ENCODE measurements at regions not wholly inside any gene's neighbourhood (a gene's known extent, or its start where the extent isn't known, plus 50 kb on each side); places are given as distances from the start of the nearest gene placed in this dataset.
A peak's percentile ranks its signal among the peaks of the same experiment; 100 is the strongest.

DNA sequence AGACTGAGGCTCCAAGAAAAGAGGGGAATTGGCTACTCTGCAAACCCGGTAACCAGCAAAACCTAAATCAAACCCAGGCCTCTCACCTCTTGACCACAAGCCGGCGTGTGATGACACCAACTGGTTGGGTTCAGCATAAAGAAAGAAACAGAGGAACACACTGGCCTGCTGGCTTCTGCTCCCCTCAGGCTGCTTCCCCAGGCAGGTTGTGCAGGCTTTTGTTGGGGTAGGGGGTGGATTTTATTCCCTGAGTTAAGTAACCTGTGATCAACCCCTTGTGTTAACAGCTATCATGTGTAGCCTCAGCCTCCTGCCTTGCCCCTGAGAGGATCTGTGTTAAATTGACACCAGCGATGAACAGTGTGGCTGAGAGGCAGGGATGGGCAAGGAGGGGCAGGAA, 111.6 kb upstream of the ZBTB40 start:
- Histone ChIP-seq H3K27ac (no peak overlapping the region), H3K4me1 (peaks cover 10% of the 10 kb centered on the region), H3K27me3 (no peaks in the 10 kb centered on the region), H3K9me3 (no peaks in the 10 kb centered on the region), H3K4me3 (no peak overlapping the region), H3K36me3 (replicated peaks in 1 of 2; ENCODE audit: insufficient read depth in 1 of 2, low read depth in 2 of 2) (no peaks in the 10 kb centered on the region)
- DNase-seq = no peak
- no peak for ATAC-seq
- 95 to 96% methylated on average over 4 of the region's 4 CpGs for WGBS, 2 donors
- intact Hi-C loops (cut with DNase I) = no loop called here
- TF ChIP-seq, protein P1, sequence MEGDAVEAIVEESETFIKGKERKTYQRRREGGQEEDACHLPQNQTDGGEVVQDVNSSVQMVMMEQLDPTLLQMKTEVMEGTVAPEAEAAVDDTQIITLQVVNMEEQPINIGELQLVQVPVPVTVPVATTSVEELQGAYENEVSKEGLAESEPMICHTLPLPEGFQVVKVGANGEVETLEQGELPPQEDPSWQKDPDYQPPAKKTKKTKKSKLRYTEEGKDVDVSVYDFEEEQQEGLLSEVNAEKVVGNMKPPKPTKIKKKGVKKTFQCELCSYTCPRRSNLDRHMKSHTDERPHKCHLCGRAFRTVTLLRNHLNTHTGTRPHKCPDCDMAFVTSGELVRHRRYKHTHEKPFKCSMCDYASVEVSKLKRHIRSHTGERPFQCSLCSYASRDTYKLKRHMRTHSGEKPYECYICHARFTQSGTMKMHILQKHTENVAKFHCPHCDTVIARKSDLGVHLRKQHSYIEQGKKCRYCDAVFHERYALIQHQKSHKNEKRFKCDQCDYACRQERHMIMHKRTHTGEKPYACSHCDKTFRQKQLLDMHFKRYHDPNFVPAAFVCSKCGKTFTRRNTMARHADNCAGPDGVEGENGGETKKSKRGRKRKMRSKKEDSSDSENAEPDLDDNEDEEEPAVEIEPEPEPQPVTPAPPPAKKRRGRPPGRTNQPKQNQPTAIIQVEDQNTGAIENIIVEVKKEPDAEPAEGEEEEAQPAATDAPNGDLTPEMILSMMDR (IDR thresholded peaks at IDR 0.05) = no peak
- no peak for TF ChIP-seq POLR2A (IDR thresholded peaks at IDR 0.05)

DNA sequence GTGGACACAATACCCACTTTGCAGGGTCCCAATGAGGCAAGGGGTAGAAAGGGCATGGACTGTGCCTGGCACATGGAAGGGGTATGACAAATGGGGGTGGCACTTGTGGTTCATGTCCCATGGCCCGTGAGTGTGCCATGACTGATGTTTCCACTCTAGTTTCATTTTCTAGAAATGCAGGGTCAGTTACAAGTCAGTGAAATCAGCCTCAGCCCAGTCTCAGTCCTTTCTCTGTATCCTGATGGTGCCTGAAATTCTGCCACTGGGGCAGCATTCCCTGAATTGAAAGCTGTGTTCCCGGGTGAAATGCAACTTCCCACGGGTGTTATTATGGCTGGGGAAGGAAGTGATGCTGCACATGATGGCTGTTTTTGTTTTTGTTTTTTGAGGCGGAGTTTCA, 110.8 kb upstream of the ZBTB40 start:
- no peaks in the 10 kb centered on the region for H3K9me3 ChIP-seq
- H3K27ac ChIP-seq = no peak overlapping the region
- no peak for ATAC-seq
- no peak overlapping the region for H3K4me3 ChIP-seq
- WGBS, 2 donors = 56 to 80% methylated on average over 3 to 4 of the region's 4 CpGs
- TF ChIP-seq, protein P1 (IDR thresholded peaks at IDR 0.05) = no peak
- TF ChIP-seq POLR2A (IDR thresholded peaks at IDR 0.05) = no peak
- H3K36me3 ChIP-seq (replicated peaks in 1 of 2; ENCODE audit: insufficient read depth in 1 of 2, low read depth in 2 of 2) = no peaks in the 10 kb centered on the region
- no peak for DNase-seq
- peaks cover 10% of the 10 kb centered on the region for H3K4me1 ChIP-seq
- intact Hi-C loops (cut with DNase I) = no loop called here
- no peaks in the 10 kb centered on the region for H3K27me3 ChIP-seq

DNA sequence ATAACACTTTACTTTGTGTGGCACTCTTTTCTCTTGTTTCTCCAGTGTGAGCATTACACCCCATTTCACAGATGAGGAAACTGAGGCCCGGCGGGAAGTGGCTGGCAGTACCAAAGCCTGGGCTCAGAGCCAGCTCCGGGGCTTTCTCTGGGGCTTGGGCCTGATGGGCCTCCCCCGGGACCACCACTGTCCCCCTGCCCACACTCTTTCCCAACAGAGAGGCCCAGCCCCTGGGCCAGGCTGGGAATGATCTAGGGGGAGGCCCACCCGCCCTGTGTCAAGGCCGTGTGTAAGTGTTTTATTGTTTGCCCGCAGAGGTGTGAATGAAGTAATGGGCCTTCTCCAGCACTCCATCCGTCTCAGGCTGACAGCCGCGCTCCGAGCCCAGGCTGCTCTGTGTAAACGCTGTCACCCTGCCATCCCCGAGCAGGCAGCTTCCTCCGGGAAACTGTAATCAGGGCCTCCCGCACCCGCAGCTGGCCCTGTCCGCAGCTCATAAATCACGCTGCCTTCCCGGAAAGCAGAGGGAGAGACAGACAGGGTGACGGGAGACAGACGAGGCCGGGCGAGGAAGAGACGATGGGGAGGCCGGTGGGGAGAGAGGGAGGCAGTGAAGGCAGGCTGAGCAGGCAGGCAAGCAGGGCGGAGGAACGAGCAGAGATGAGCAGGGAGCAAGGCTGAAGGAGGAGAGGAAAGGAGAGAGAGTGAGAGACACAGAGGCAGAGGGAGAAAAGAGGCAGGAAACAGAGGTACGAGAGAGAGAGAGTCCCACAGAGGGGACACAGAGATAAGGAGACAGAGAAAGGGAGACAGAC, 109.7 kb upstream of the ZBTB40 start:
- peaks cover 10% of the 10 kb centered on the region for H3K4me1 ChIP-seq
- no peak for TF ChIP-seq POLR2A (IDR thresholded peaks at IDR 0.05)
- no peaks in the 10 kb centered on the region for H3K36me3 ChIP-seq (replicated peaks in 1 of 2; ENCODE audit: insufficient read depth in 1 of 2, low read depth in 2 of 2)
- peak in 3 of 4 donors; percentile 50 to 60 (median 51) for DNase-seq
- no peak overlapping the region for H3K4me3 ChIP-seq
- no peaks in the 10 kb centered on the region for H3K9me3 ChIP-seq
- H3K27me3 ChIP-seq = no peaks in the 10 kb centered on the region
- intact Hi-C loops (cut with DNase I) = no loop called here
- 27 to 29% methylated on average over 25 to 28 of the region's 28 CpGs for WGBS, 2 donors
- ATAC-seq = peak; percentile 45
- H3K27ac ChIP-seq = no peak overlapping the region

- Histone ChIP-seq H3K36me3 (replicated peaks in 1 of 2; ENCODE audit: insufficient read depth in 1 of 2, low read depth in 2 of 2) (no peaks in the 10 kb centered on the region), H3K27ac (no peak overlapping the region), H3K9me3 (no peaks in the 10 kb centered on the region), H3K4me3 (no peak overlapping the region), H3K4me1 (peaks cover 13% of the 10 kb centered on the region), H3K27me3 (no peaks in the 10 kb centered on the region)
- ATAC-seq (no peak), DNase-seq (no peak)
- whole genome bisulfite sequencing, 2 donors = 46 to 65% methylated on average over 5 to 6 of the region's 8 CpGs
- intact Hi-C loops (cut with DNase I) = no loop called here
- no peak for TF ChIP-seq POLR2A (IDR thresholded peaks at IDR 0.05)
- TF ChIP-seq, protein P1 (IDR thresholded peaks at IDR 0.05) = no peak
Observed at GRCh38 chr1:22342734-22343191, 108.9 kb upstream of the ZBTB40 start.

DNA sequence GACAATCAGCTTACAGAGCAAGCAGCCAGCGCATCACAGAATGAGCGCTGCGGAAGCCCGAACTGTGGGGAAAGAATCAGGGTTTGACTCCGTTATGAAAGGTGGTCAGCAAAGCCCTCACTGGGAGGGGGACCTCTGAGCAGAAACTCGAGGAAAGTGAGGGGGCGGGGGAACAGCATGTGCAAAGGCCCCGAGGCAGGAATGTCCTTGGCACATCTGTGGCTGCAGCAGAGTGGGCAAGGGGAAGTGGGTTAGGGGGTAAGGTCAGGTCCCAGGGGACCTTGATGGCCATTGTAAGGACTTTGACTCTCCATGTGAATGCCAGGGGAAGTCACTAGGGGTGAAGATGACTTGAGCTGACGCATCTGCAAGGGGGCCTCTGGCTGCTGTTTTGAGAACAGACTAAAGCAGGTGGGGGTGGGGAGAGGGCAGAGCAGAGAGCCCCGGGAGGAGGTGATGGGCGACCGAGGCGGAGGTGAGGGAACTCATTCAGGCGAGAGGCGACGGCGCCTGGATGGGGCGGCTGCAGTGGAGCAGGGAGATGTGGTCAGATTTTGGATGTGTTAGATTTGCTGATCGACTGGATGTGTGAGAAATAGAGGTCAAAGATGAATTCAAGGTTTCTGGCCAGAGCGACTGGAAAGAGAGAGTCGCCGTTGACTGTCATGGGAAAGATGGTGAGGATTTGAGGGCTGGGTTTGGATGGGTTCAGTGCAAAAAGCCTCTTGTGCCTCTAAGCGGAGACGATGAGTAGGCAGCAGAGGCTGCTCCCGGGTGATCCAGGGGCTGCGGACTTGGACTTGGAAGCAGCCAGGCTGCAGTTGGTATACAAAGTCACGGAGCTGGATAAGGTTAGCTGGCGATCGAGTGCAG, 108.0 kb upstream of the ZBTB40 start:
- DNase-seq (no peak), ATAC-seq (no peak)
- H3K9me3 ChIP-seq = no peaks in the 10 kb centered on the region
- H3K36me3 ChIP-seq (replicated peaks in 1 of 2; ENCODE audit: insufficient read depth in 1 of 2, low read depth in 2 of 2) = no peaks in the 10 kb centered on the region
- intact Hi-C loops (cut with DNase I) = no loop called here
- H3K27ac ChIP-seq = no peak overlapping the region
- 76 to 80% methylated on average over 29 of the region's 29 CpGs for WGBS, 2 donors
- H3K27me3 ChIP-seq = no peaks in the 10 kb centered on the region
- TF ChIP-seq, protein P1 (IDR thresholded peaks at IDR 0.05) = no peak
- H3K4me3 ChIP-seq = no peak overlapping the region
- peaks cover 22% of the 10 kb centered on the region for H3K4me1 ChIP-seq
